ENCODE measurements at regions not wholly inside any gene's neighbourhood (a gene's known extent, or its start where the extent isn't known, plus 50 kb on each side); places are given as distances from the start of the nearest gene placed in this dataset.

DNA sequence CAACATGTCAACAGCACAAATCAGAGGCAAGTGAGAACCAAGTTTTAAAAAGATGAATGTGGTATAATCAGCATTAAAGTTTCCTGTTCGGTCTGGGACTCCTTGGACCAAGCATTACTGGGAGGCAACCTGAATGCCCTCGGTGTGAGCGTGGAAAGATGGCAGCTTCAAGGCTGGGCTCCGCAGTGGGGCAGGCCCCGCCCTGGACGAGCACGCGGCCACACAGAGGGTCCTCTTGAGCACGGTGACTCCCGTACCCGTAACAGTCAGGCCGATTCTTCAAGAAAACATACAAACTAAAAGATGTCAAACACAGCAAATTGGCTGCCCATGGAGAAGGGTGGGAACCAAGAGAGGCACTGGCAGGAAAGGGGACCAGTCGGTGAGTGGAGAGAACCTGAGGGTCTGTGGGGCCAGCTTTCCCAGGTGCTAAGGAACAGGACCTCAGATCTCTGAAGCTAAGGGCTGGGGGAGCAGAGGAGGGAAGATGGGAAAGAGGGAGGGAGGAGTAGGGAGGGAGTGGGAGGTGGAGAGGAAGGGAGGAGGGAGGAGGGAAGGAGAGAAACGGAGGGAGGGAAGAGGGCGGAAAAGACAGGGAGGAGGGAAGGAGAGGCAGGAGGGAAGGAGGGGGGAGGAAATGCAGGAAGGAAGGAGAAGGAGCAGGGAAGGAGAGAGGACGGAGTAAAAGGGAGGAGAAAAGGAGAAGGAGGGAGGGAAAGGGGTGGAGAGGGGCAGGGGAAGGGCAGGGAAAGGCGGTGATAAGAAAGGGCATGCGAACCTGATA, 71.2 kb upstream of the FAM20C start:
- no peak overlapping the region for H3K27ac Mint-ChIP-seq
- no peaks in the 10 kb centered on the region for H3K36me3 Mint-ChIP-seq (ENCODE audit: insufficient read depth)
- H3K9me3 Mint-ChIP-seq: no peaks in the 10 kb centered on the region
- H3K4me1 Mint-ChIP-seq (ENCODE audit: low read depth in 2 of 2): peaks cover 0 to 2% of the 10 kb centered on the region in 2 donors
- H3K27me3 Mint-ChIP-seq: peaks cover 20 to 64% of the 10 kb centered on the region in 2 donors
- no peak for ATAC-seq (replicated peaks)
- H3K4me3 Mint-ChIP-seq: no peak overlapping the region
- no peak for DNase-seq

DNA sequence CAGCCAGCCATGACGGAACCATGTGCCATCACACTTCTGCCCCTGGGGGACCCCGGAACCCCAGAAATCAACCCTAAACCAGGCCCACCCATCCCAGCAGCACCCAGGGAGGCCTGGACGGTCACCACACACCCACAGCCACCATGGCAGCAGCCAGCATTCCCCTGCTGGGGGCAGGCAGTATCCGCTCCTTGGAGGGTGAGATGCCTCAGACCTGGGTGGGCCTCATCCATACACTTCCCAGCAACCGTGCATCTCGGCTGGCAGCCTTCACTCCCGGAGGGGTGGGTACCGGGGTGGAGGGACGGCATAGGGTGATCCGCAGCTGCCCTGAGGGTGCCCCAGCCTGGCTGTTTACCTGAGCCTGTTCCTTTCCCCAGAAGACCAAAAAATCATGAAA, 69.1 kb upstream of the FAM20C start:
- Mint-ChIP-seq H3K36me3 (ENCODE audit: insufficient read depth) (no peaks in the 10 kb centered on the region), H3K27me3 (peaks cover 10 to 48% of the 10 kb centered on the region in 2 donors), H3K4me1 (ENCODE audit: low read depth in 2 of 2) (peaks cover 0 to 2% of the 10 kb centered on the region in 2 donors), H3K27ac (no peak overlapping the region), H3K4me3 (no peak overlapping the region), H3K9me3 (no peaks in the 10 kb centered on the region)
- ATAC-seq (replicated peaks) (no peak), DNase-seq (no peak)

DNA sequence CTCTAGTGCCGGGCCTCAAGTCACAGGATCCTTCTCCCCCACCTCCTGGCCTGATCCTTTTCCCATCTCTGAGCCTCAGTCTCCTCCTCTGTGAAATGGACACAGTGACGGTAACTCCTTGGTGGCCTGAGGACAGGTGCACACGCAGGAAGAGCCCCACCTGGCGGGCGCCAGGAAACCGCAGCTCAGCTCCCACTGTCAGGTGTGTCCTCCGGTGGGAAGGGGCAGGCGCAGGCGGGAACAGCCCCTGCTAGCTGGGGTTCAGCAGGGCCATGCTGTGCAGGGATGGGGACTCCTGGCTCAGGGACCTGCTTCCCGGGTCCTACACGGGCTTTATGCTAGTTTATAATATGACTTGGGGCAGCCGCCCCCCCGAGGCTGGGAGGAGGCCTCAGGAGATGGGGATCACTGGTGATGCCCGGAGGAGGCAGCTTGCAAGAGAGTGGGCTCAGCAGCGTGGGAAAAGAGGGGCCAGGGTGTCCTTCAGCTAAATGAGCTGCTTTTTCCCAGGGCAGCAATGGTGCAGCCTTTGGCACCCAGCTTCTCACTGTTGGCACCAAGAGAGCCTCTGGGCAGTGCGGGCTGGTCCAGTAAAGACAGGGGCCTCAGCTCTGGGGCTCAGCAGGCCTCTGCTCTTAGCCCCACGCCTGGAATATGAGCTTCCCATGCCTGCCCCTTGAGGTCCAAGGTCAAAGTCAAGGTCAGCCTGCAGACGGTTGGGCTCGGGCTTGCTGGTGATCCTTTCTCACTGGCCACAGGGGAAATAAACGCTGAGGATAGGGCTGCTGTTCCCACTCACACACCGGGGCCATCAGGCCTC, 68.0 kb upstream of the FAM20C start:
- no peak for ATAC-seq (replicated peaks)
- DNase-seq: no peak
- Mint-ChIP-seq H3K27ac (no peak overlapping the region), H3K27me3 (peaks cover 0 to 37% of the 10 kb centered on the region in 2 donors), H3K4me3 (no peak overlapping the region), H3K9me3 (no peaks in the 10 kb centered on the region), H3K4me1 (ENCODE audit: low read depth in 2 of 2) (no peaks in the 10 kb centered on the region), H3K36me3 (ENCODE audit: insufficient read depth) (no peaks in the 10 kb centered on the region)

DNA sequence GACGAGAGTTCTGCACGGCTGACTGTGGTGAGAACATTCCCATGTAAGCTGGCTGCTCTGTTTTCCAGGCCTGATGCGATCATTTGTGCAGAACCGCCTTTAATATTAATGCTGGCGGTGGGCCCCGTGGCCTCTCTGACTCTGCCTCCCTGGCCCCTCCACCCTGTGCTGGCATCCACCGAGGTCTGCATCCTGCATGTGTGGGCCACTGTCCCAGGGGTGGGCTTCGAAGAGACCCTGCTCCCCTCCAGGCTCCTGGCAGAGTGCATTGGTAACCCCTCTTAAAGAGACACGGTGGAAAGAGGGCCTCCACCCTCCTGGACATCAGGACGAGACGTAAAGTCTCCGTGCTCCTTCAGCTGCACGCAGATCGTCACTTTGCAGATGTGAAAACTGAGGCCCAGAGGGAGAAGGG, 67.3 kb upstream of the FAM20C start:
- H3K27ac Mint-ChIP-seq: no peak overlapping the region

DNA sequence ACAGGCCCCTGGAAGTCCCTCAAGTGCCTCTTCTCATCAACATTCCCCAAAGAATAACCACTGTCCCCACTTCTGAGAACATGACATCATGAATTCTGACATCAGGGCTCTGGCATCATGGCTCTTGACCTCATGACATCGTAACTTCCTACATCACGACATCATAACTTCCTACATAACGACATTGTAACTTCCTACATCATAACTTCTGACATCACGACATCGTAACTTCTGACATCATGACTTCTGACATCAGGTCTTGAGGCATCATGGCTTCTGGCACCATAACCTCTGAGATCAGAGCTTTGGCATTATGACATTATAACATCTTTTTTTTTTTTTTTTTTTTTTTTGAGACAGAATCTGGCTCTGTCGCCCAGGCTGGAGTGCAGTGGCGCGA, 66.7 kb upstream of the FAM20C start:
- no peaks in the 10 kb centered on the region for H3K9me3 Mint-ChIP-seq
- DNase-seq: no peak
- no peak overlapping the region for H3K4me3 Mint-ChIP-seq
- ATAC-seq (replicated peaks): no peak
- no peaks in the 10 kb centered on the region for H3K36me3 Mint-ChIP-seq (ENCODE audit: insufficient read depth)
- H3K27me3 Mint-ChIP-seq: peaks cover 0 to 24% of the 10 kb centered on the region in 2 donors
- no peak overlapping the region for H3K27ac Mint-ChIP-seq
- no peaks in the 10 kb centered on the region for H3K4me1 Mint-ChIP-seq (ENCODE audit: low read depth in 2 of 2)

More for the DNA sequence above, 67.3 kb upstream of the FAM20C start:
- no peaks in the 10 kb centered on the region for H3K9me3 Mint-ChIP-seq
- no peaks in the 10 kb centered on the region for H3K4me1 Mint-ChIP-seq (ENCODE audit: low read depth in 2 of 2)
- no peaks in the 10 kb centered on the region for H3K36me3 Mint-ChIP-seq (ENCODE audit: insufficient read depth)
- no peak overlapping the region for H3K4me3 Mint-ChIP-seq
- peaks cover 0 to 30% of the 10 kb centered on the region in 2 donors for H3K27me3 Mint-ChIP-seq
- DNase-seq (no peak), ATAC-seq (replicated peaks) (no peak)

DNA sequence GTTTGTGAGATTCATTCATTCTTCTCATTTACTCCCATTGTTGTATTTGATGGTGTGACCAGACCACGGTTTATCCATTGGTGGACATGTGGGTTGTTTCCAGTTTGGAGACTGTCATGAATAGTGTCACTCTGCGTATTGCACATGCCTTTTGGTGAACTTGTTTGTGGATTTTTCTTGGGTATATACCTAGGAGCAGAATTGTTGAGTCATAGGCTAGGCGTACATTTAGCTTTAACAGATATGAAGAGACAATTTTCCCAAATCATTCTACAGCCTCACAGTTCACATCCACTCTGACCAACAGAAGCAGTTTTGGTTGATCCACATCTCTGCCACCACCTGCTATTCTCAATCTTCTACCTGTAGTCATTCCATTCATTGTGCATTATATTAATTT, 66.0 kb upstream of the FAM20C start:
- Mint-ChIP-seq H3K27ac (no peak overlapping the region), H3K9me3 (no peaks in the 10 kb centered on the region), H3K4me3 (no peak overlapping the region), H3K4me1 (ENCODE audit: low read depth in 2 of 2) (no peaks in the 10 kb centered on the region), H3K36me3 (ENCODE audit: insufficient read depth) (no peaks in the 10 kb centered on the region), H3K27me3 (peaks cover 0 to 17% of the 10 kb centered on the region in 2 donors)
- ATAC-seq (replicated peaks) (no peak), DNase-seq (no peak)

DNA sequence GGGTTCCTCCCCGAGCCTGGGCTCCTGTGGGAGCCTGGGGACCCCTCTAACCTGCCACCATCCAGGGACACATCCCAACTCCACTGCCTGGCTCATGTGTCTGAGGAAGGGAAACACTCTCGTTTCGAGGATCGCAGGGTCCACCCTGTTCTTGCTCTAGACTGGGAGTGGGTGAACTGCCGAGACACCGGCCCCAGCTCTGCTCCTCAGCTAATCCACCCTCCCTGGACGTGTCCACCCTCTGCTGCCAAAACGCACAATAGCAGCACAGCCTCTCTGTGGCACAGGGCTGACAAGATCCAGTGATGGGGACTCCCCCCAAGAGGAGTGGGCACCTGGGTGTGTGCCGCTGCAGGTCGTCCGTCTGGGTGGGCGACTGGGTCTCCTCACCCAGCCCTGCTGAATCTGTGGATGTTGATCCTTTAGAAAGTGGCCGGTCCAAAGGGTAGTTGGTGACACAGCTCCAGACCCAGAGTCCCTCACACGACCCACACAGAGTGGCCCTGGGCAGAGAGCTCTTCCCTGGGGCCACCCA, 65.2 kb upstream of the FAM20C start:
- no peak overlapping the region for H3K27ac Mint-ChIP-seq
- H3K27me3 Mint-ChIP-seq: peaks cover 0 to 11% of the 10 kb centered on the region in 2 donors
- H3K36me3 Mint-ChIP-seq (ENCODE audit: insufficient read depth): no peaks in the 10 kb centered on the region
- ATAC-seq (replicated peaks) (no peak), DNase-seq (no peak)
- H3K9me3 Mint-ChIP-seq: no peaks in the 10 kb centered on the region
- no peak overlapping the region for H3K4me3 Mint-ChIP-seq
- H3K4me1 Mint-ChIP-seq (ENCODE audit: low read depth in 2 of 2): no peaks in the 10 kb centered on the region

DNA sequence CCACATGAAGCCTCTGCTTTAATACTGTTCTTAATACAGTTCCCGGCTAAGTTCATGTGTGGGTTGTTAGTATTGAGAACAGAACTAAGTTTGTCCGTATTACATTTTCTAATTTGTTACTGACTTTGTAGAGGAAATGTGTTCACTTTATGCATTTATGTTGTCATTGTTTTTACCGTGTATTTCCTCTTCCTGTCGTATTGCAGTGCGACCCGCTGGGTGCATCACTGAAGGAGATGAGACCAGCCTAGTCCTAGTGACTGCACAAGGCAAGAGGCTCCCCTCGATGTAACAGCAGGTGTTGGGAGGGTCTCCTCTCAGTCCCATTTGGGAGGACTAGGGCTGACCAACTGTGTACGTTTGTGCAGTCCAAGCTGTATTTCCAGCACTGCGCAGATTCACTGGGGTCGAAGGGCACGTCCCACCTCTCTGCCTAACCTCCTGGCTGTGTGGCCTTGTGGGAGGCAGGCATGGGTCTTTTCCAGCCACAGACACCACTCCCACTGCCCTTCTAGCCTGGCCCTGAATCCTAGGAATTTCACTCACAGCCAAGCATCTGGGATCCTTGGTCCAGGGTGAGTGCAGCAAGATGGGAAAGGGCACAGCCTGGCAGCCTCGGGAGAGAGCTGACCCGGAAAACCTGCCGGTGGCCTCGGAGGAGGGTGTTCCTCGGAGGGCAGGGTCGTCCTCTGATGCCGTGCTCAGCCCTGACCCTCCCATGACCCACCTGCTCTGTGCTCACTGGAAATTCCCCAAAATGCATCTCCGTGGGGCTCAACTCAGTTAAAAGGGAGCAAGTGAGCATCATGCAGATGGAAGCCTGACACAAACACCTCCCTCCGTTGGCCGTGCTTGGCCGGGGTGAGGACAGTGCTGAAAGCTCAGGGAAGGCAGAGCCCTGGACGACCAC, 63.9 kb upstream of the FAM20C start:
- no peaks in the 10 kb centered on the region for H3K9me3 Mint-ChIP-seq
- no peak for ATAC-seq (replicated peaks)
- H3K4me1 Mint-ChIP-seq (ENCODE audit: low read depth in 2 of 2): no peaks in the 10 kb centered on the region
- H3K27me3 Mint-ChIP-seq: peaks cover 7% of the 10 kb centered on the region in 2 donors
- H3K27ac Mint-ChIP-seq: no peak overlapping the region
- H3K36me3 Mint-ChIP-seq (ENCODE audit: insufficient read depth): no peaks in the 10 kb centered on the region
- H3K4me3 Mint-ChIP-seq: no peak overlapping the region
- DNase-seq: no peak

DNA sequence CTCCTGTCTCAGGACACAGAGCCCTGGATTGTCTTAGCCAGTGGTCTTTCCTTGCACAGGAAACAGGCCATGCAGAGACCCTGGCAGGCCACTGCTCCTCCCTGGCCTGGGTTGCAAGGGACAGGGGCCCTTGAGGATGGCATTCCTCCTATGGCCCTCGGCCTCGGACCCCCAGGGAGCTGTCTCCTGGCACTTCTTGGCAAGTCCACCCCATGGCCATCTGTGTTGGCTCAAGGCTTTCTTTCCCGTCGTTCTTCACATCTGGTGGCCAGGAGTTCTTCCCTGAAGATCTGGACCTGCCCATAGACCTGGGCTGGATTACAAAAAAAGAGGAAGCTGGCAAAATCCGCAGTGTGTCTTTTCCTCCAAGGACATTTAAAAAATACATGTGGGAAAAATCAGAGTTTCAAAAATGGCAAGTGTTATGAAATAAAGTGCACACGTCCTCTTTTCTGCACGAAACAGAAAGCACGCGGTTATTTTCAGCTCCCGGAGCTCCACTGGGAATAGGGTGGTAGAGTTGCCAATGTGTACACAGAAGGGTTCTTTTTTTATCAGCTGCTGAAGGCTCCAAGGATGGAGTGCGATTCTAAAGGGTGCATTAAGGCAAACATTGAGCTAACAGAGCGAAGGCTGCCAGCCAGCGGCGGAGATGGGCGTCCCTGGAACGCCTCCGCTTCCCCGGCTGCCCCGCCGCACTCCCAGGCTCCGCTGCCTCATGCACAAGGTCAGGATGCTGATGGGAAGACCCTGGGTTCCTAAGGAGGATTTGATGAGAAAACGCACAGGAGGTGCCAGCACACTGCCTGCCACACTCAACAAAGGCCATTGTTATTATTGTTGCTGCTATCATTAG, 62.8 kb upstream of the FAM20C start:
- ATAC-seq (replicated peaks): no peak
- H3K4me1 Mint-ChIP-seq (ENCODE audit: low read depth in 2 of 2): no peaks in the 10 kb centered on the region
- H3K9me3 Mint-ChIP-seq: no peaks in the 10 kb centered on the region
- H3K4me3 Mint-ChIP-seq: no peak overlapping the region
- no peak overlapping the region for H3K27ac Mint-ChIP-seq
- no peak for DNase-seq
- H3K36me3 Mint-ChIP-seq (ENCODE audit: insufficient read depth): no peaks in the 10 kb centered on the region
- peaks cover 4 to 13% of the 10 kb centered on the region in 2 donors for H3K27me3 Mint-ChIP-seq

DNA sequence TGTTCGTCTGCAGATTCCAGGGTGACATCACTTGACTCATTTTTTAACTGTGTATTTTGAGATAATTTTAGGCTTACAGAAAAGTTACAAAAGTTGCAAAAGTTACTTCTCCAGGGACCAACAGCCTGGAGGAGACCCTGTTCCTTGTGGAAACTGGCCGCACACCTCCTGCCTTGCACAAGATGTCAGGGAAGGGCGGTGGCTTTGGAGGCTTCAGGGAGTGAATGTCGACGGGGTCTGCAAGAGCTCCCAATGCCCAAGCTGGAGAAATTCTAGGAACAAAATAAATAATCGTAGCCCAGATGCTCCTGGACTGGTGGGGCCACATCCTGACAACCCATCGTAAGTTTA, 62.2 kb upstream of the FAM20C start:
- ATAC-seq (replicated peaks): no peak
- no peaks in the 10 kb centered on the region for H3K4me1 Mint-ChIP-seq (ENCODE audit: low read depth in 2 of 2)
- no peaks in the 10 kb centered on the region for H3K9me3 Mint-ChIP-seq
- H3K27me3 Mint-ChIP-seq: peaks cover 8 to 19% of the 10 kb centered on the region in 2 donors
- H3K4me3 Mint-ChIP-seq: no peak overlapping the region
- H3K27ac Mint-ChIP-seq: no peak overlapping the region
- no peaks in the 10 kb centered on the region for H3K36me3 Mint-ChIP-seq (ENCODE audit: insufficient read depth)
- DNase-seq: no peak

DNA sequence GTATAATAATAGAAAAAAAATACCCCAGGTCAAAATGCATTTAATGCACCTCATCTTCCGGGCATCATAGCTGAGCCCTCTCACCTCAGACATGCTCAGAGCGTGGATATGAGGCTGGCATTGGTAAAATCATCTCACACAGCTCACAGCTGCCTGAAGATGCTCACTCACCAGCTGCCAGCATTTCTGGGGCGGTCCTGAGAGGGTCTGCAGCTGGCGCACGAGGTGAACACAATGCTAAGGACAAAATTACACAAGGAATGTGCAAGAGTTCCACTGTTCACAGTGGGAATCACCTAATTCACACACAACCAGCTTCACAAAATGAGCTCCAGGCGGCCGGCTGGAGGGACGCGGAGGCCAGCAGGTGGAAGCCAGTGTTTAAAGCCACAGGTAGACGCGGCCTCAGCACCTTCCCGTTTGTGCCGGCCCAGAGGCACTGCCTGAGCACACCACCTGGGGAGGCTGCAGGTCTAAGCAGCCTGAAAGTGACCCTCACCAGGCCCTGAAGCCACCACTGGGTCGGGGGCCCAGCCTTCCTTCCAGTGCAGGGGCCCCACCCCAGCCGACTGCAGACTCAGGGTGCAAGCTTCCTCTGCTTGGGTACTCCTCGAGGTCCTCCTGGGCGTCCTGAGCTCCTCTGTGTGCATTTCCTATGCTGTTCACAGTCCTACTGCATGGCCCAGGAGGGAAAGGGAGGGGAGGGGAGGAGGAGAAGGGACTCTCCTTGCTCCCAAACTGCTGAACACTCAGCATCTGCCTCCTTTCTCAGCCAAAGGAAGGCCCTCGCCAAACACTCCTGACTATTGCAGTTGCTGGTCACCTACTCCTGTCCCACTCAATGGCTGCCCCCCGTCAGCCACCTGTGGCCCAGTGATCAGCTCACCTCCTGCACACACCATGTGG, 61.2 kb upstream of the FAM20C start:
- H3K9me3 Mint-ChIP-seq: no peaks in the 10 kb centered on the region
- ATAC-seq (replicated peaks) (no peak), DNase-seq (no peak)
- H3K4me1 Mint-ChIP-seq (ENCODE audit: low read depth in 2 of 2): no peaks in the 10 kb centered on the region
- no peak overlapping the region for H3K4me3 Mint-ChIP-seq
- no peaks in the 10 kb centered on the region for H3K36me3 Mint-ChIP-seq (ENCODE audit: insufficient read depth)
- peaks cover 8 to 19% of the 10 kb centered on the region in 2 donors for H3K27me3 Mint-ChIP-seq
- no peak overlapping the region for H3K27ac Mint-ChIP-seq

Measured in effector memory CD8-positive, alpha-beta T cell (primary cell).